Inflammatory macrophage treated with lipopolysaccharide for 4 hours (primary cell): ENCODE measurements at regions not wholly inside any gene's neighbourhood (a gene's known extent, or its start where the extent isn't known, plus 50 kb on each side); places are given as distances from the start of the nearest gene placed in this dataset.
A peak's percentile ranks its signal among the peaks of the same experiment; 100 is the strongest.
"Not testable (repeated sequence)": the region's sequence is repeated elsewhere in the genome, so short reads cannot be mapped to it uniquely, and the experiment has no call there.

ENCODE experiments used
- DNase-seq: peaks from one replicate; pipeline ENCODE4 v3.0.0-alpha.2; 2020

GRCh38 chr16:85240982-85241924 lies 129.0 kb upstream of the CIBAR2 start:
- DNase-seq = no peak

- DNase-seq = no peak
These were observed 129.9 kb upstream of the CIBAR2 start for GRCh38 chr16:85242140-85242539.

- no peak for DNase-seq
These were observed 131.0 kb upstream of the CIBAR2 start for GRCh38 chr16:85243308-85243707.

- not testable (repeated sequence) for DNase-seq
These were observed 132.2 kb upstream of the CIBAR2 start for GRCh38 chr16:85244452-85244851.

GRCh38 chr16:85245307-85246172 lies 133.3 kb upstream of the CIBAR2 start:
- peak; percentile 32 for DNase-seq

- no peak for DNase-seq
These were observed 134.2 kb upstream of the CIBAR2 start for GRCh38 chr16:85246473-85246872.

- DNase-seq = no peak
These were observed 134.7 kb upstream of the CIBAR2 start for GRCh38 chr16:85246973-85247372.

- no peak for DNase-seq
These were observed 136.1 kb upstream of the CIBAR2 start for GRCh38 chr16:85248342-85248741.

GRCh38 chr16:85248857-85249256 lies 136.6 kb upstream of the CIBAR2 start:
- no peak for DNase-seq

GRCh38 chr16:85249418-85250146 lies 137.3 kb upstream of the CIBAR2 start:
- DNase-seq = no peak

- DNase-seq = no peak
These were observed 137.8 kb upstream of the CIBAR2 start for GRCh38 chr16:85250147-85250463.

GRCh38 chr16:85250609-85251223 lies 138.4 kb upstream of the CIBAR2 start:
- no peak for DNase-seq

GRCh38 chr16:85251225-85251760 lies 139.0 kb upstream of the CIBAR2 start:
- DNase-seq = no peak

GRCh38 chr16:85252014-85252413 lies 139.7 kb upstream of the CIBAR2 start:
- no peak for DNase-seq

GRCh38 chr16:85252461-85252860 lies 140.2 kb upstream of the CIBAR2 start:
- no peak for DNase-seq

- DNase-seq = peak; percentile 31
These were observed 141.0 kb upstream of the CIBAR2 start for GRCh38 chr16:85253084-85253941.

- DNase-seq = no peak
These were observed 141.8 kb upstream of the CIBAR2 start for GRCh38 chr16:85254051-85254450.

- DNase-seq = no peak
These were observed 142.6 kb upstream of the CIBAR2 start for GRCh38 chr16:85254921-85255320.

GRCh38 chr16:85255777-85256176 lies 143.5 kb upstream of the CIBAR2 start:
- DNase-seq = no peak

GRCh38 chr16:85256190-85256739 lies 144.0 kb upstream of the CIBAR2 start:
- DNase-seq = no peak

- no peak for DNase-seq
These were observed 145.2 kb upstream of the CIBAR2 start for GRCh38 chr16:85257483-85257882.
